HEK293 (cell line): ENCODE measurements at regions not wholly inside any gene's neighbourhood (a gene's known extent, or its start where the extent isn't known, plus 50 kb on each side); places are given as distances from the start of the nearest gene placed in this dataset.

Experiments
- CTCF ChIA-PET: fragments of 350-600 bp; formaldehyde crosslinking; extraction: SDS; loops from one replicate; lab custom pipeline; 2021; ENCODE audit warnings: antibody characterized with exemption; lab: Yijun Ruan, JAX
- POLR2A ChIA-PET: fragments of 300-600 bp; formaldehyde crosslinking; extraction: SDS; loops from one replicate; lab custom pipeline; 2020; ENCODE audit warnings: antibody characterized with exemption, inconsistent platforms; lab: Yijun Ruan, JAX
- H3K27ac ChIP-seq: fragments of 200-500 bp; sonication (Bioruptor generic); 2 replicates; pipeline ENCODE4 v1.5.1; 2014; ENCODE audit warnings: low read depth, low read length, control low read depth, inconsistent platforms; ENCODE audit errors: extremely low read depth
- H3K36me3 ChIP-seq, 2 experiments: fragments of 200-500 bp in 1 of 2; sonication (Bioruptor generic) in 1 of 2; 1 replicate in 1 of 2; 2 replicates in 1 of 2; pipeline ENCODE4 v1.5.1; 2014 to 2017; ENCODE audit warnings: inconsistent platforms in 2 of 2, low read length in 2 of 2; ENCODE audit not compliant: control insufficient read depth in 2 of 2, insufficient read depth in 1 of 2
- H3K4me1 ChIP-seq: fragments of 200-500 bp; sonication (Bioruptor generic); 2 replicates; pipeline ENCODE4 v1.5.1; 2014; ENCODE audit warnings: mild to moderate bottlenecking, low read length, inconsistent platforms; ENCODE audit not compliant: control insufficient read depth, insufficient read depth
- H3K4me3 ChIP-seq: 2 replicates; pipeline ENCODE4 v1.5.1; 2011; ENCODE audit warnings: low read depth, mild to moderate bottlenecking, control low read depth, low read length, moderate library complexity
- H3K9me3 ChIP-seq: fragments of 200-500 bp; sonication (Bioruptor generic); 2 replicates; pipeline ENCODE4 v1.5.1; 2014; ENCODE audit warnings: low read depth, low read length, inconsistent platforms; ENCODE audit not compliant: control insufficient read depth, insufficient read depth
- GLIS2 ChIP-seq: fragments of 450-650 bp; formaldehyde crosslinking; IDR thresholded peaks from 2 replicates; pipeline ENCODE4 v1.5.1; 2016; ENCODE audit warnings: missing biosample characterization, missing genetic modification characterization
- REPIN1 ChIP-seq: fragments of 450-650 bp; formaldehyde crosslinking; IDR thresholded peaks from 2 replicates; pipeline ENCODE4 v1.5.1; 2017; ENCODE audit warnings: missing biosample characterization, missing genetic modification characterization, low read depth
- SP2 ChIP-seq: fragments of 450-650 bp; formaldehyde crosslinking; IDR thresholded peaks from 2 replicates; pipeline ENCODE4 v1.5.1; 2016; ENCODE audit warnings: missing biosample characterization, missing genetic modification characterization
- TCF7L2 ChIP-seq: IDR thresholded peaks from 2 replicates; pipeline ENCODE4 v1.6.1; 2011; ENCODE audit warnings: low read depth, mild to moderate bottlenecking, inconsistent platforms, low read length, moderate library complexity, borderline replicate concordance
- YY2 ChIP-seq: fragments of 450-650 bp; formaldehyde crosslinking; IDR thresholded peaks from 2 replicates; pipeline ENCODE4 v1.5.1; 2016; ENCODE audit warnings: missing biosample characterization, missing genetic modification characterization
- ZBTB8A ChIP-seq: fragments of 450-650 bp; formaldehyde crosslinking; IDR thresholded peaks from 2 replicates; pipeline ENCODE4 v1.5.1; 2016; ENCODE audit warnings: missing biosample characterization, missing genetic modification characterization
- ZFP41 ChIP-seq: fragments of 450-650 bp; formaldehyde crosslinking; IDR thresholded peaks from 2 replicates; pipeline ENCODE4 v1.5.1; 2016; ENCODE audit warnings: missing biosample characterization, missing genetic modification characterization, borderline replicate concordance
- ZNF112 ChIP-seq: fragments of 450-650 bp; formaldehyde crosslinking; IDR thresholded peaks from 2 replicates; pipeline ENCODE4 v1.5.0; 2017; ENCODE audit warnings: missing biosample characterization, missing genetic modification characterization
- ZNF302 ChIP-seq: fragments of 450-650 bp; formaldehyde crosslinking; IDR thresholded peaks from 2 replicates; pipeline ENCODE4 v1.5.1; 2016; ENCODE audit warnings: missing biosample characterization, missing genetic modification characterization, low read depth
- ZNF366 ChIP-seq: fragments of 450-650 bp; formaldehyde crosslinking; conservative IDR thresholded peaks from 2 replicates; pipeline ENCODE4 v1.5.1; 2016; ENCODE audit warnings: missing biosample characterization, missing genetic modification characterization
- ZNF544 ChIP-seq: fragments of 450-650 bp; formaldehyde crosslinking; IDR thresholded peaks from 2 replicates; pipeline ENCODE4 v1.5.0; 2017; ENCODE audit warnings: missing biosample characterization, missing genetic modification characterization
- ZNF560 ChIP-seq: fragments of 450-650 bp; formaldehyde crosslinking; IDR thresholded peaks from 2 replicates; pipeline ENCODE4 v1.5.1; 2017; ENCODE audit warnings: missing biosample characterization, missing genetic modification characterization, borderline replicate concordance
- ZNF561 ChIP-seq: fragments of 450-650 bp; IDR thresholded peaks from 2 replicates; pipeline ENCODE4 v1.5.1; 2018; ENCODE audit warnings: missing biosample characterization, missing genetic modification characterization, borderline replicate concordance
- ZNF571 ChIP-seq: fragments of 450-650 bp; formaldehyde crosslinking; IDR thresholded peaks from 2 replicates; pipeline ENCODE4 v1.5.0; 2017; ENCODE audit warnings: missing biosample characterization, missing genetic modification characterization
- ZNF600 ChIP-seq: fragments of 450-650 bp; formaldehyde crosslinking; IDR thresholded peaks from 2 replicates; pipeline ENCODE4 v1.5.1; 2016; ENCODE audit warnings: missing biosample characterization, missing genetic modification characterization
- ZNF660 ChIP-seq: fragments of 450-650 bp; IDR thresholded peaks from 2 replicates; pipeline ENCODE4 v1.5.1; 2018; ENCODE audit warnings: missing biosample characterization, mild to moderate bottlenecking, missing genetic modification characterization
- ZNF76 ChIP-seq: fragments of 450-650 bp; formaldehyde crosslinking; IDR thresholded peaks from 2 replicates; pipeline ENCODE4; 2016; ENCODE audit warnings: low read depth, missing biosample characterization, missing genetic modification characterization, borderline replicate concordance
- ZNF830 ChIP-seq: fragments of 450-650 bp; IDR thresholded peaks from 2 replicates; pipeline ENCODE4 v1.5.0; 2018; ENCODE audit warnings: missing biosample characterization, missing genetic modification characterization, low read depth, mild to moderate bottlenecking, moderate library complexity
- TF ChIP-seq, protein P1 (sequence below): fragments of 450-650 bp; formaldehyde crosslinking; IDR thresholded peaks from 2 replicates; pipeline ENCODE4 v1.5.1; 2017; ENCODE audit warnings: missing biosample characterization, missing genetic modification characterization
- TF ChIP-seq, protein P2 (sequence below): fragments of 450-650 bp; formaldehyde crosslinking; IDR thresholded peaks from 2 replicates; pipeline ENCODE4 v1.5.1; 2017; ENCODE audit warnings: missing biosample characterization, missing genetic modification characterization
- TF ChIP-seq, protein P3 (sequence below): fragments of 450-650 bp; formaldehyde crosslinking; IDR thresholded peaks from 2 replicates; pipeline ENCODE4 v1.5.1; 2016; ENCODE audit warnings: missing biosample characterization, missing genetic modification characterization
- TF ChIP-seq, protein P4 (sequence below): fragments of 450-650 bp; formaldehyde crosslinking; IDR thresholded peaks from 2 replicates; pipeline ENCODE4 v1.5.1; 2016; ENCODE audit warnings: missing biosample characterization, missing genetic modification characterization
- TF ChIP-seq, protein P5 (sequence below): fragments of 450-650 bp; formaldehyde crosslinking; IDR thresholded peaks from 2 replicates; pipeline ENCODE4 v1.5.1; 2016; ENCODE audit warnings: missing biosample characterization, missing genetic modification characterization
- TF ChIP-seq, protein P6 (sequence below): fragments of 450-650 bp; formaldehyde crosslinking; IDR thresholded peaks from 2 replicates; pipeline ENCODE4 v1.5.1; 2016; ENCODE audit warnings: missing biosample characterization, missing genetic modification characterization

DNA sequence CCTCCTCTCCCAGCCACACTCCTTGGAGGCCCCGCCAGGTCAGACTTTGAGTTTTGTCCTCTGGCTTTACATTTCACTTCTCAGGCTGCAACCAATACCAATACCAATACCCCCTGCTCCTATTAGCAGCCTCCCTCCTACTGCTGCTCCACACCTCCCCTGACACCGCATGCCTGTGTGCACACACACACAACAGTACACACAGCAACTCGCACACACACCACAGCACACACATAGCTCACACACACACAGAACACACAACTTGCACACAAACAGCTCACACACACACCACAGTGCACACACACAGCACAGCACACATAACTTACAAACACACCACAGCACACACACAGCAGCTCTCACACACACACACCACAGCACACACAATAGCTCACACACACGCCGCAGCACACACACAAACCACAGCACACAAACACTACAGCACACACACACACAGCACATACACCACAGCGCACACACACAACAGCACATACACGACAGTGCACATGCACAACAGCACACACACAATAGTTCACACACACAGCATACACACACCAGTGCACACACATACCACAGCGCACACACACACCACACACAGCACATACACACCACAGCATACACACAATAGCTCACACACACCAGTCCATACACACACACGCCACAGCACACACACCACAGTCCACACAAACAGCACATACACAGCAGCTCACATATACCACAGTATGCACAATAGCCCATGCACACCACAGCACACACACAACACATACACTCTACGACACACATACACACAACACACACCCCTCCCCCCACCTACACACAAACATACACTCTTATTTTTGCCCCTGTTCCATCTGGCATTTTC lies 204.7 kb downstream of the UACA start (continued):
- TF ChIP-seq, protein P1, sequence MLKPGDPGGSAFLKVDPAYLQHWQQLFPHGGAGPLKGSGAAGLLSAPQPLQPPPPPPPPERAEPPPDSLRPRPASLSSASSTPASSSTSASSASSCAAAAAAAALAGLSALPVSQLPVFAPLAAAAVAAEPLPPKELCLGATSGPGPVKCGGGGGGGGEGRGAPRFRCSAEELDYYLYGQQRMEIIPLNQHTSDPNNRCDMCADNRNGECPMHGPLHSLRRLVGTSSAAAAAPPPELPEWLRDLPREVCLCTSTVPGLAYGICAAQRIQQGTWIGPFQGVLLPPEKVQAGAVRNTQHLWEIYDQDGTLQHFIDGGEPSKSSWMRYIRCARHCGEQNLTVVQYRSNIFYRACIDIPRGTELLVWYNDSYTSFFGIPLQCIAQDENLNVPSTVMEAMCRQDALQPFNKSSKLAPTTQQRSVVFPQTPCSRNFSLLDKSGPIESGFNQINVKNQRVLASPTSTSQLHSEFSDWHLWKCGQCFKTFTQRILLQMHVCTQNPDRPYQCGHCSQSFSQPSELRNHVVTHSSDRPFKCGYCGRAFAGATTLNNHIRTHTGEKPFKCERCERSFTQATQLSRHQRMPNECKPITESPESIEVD: no peak
- TF ChIP-seq SP2 (tag by site-specific recombination): no peak
- TF ChIP-seq ZNF544 (tag by site-specific recombination): 0 out of 2 replicates have a peak, but pooled peaks have one; percentile 5
- peak; percentile 94 for TF ChIP-seq ZNF571
- no peak for TF ChIP-seq ZNF561
- TF ChIP-seq YY2: 0 out of 2 replicates have a peak, but pooled peaks have one; percentile 56
- no peak for TF ChIP-seq ZNF76 (tag by site-specific recombination)
- TF ChIP-seq, protein P2, sequence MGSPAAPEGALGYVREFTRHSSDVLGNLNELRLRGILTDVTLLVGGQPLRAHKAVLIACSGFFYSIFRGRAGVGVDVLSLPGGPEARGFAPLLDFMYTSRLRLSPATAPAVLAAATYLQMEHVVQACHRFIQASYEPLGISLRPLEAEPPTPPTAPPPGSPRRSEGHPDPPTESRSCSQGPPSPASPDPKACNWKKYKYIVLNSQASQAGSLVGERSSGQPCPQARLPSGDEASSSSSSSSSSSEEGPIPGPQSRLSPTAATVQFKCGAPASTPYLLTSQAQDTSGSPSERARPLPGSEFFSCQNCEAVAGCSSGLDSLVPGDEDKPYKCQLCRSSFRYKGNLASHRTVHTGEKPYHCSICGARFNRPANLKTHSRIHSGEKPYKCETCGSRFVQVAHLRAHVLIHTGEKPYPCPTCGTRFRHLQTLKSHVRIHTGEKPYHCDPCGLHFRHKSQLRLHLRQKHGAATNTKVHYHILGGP (tag by site-specific recombination): no peak
- TF ChIP-seq ZNF830 (tag by site-specific recombination): no peak
- TF ChIP-seq ZNF112 (tag by site-specific recombination): no peak
- TF ChIP-seq ZNF600 (tag by site-specific recombination): no peak
- no peak for TF ChIP-seq ZBTB8A (tag by site-specific recombination)
- TF ChIP-seq ZNF302 (tag by site-specific recombination): no peak
- TF ChIP-seq, protein P3, sequence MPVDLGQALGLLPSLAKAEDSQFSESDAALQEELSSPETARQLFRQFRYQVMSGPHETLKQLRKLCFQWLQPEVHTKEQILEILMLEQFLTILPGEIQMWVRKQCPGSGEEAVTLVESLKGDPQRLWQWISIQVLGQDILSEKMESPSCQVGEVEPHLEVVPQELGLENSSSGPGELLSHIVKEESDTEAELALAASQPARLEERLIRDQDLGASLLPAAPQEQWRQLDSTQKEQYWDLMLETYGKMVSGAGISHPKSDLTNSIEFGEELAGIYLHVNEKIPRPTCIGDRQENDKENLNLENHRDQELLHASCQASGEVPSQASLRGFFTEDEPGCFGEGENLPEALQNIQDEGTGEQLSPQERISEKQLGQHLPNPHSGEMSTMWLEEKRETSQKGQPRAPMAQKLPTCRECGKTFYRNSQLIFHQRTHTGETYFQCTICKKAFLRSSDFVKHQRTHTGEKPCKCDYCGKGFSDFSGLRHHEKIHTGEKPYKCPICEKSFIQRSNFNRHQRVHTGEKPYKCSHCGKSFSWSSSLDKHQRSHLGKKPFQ: peak; percentile 47; the same call in 1 of the 2 replicates
- TF ChIP-seq REPIN1: no peak
- TF ChIP-seq, all 188 proteins: peak for 16

DNA sequence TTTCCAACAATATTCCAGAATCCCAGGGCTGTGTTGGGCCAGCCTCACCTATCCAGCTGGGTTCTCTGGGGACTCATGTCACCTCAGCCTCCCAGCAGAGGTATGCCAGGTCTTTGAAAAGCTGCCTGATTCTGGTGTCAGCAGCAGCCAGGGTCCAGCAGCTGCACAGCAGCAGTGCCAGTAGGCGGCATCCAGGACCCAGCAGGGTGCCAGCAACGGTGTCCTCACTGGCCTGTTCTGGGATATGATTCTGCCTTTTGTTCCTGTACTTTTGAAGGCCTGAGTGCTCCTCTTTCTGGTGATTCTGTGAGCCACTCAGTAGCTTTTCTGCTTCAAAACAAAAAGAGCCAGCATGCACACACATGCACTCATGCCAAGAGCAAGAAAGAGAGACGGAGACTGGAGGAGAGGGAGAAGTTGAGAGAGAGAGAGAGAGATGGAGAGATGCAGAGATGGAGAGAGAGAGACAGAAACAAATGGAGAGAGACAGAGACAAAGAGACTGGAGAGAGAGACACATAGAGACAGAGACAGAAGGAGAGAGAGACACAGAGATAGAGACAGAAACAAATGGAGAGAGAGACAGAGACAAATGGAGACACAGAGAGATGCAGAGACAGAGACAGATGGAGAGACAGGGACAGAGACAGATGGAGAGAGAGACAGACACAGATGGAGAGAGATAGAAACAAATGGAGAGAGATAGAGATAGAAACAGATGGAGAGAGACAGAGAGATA lies 205.7 kb downstream of the UACA start:
- Histone ChIP-seq H3K27ac (no peak overlapping the region), H3K4me3 (no peak overlapping the region), H3K9me3 (no peaks in the 10 kb centered on the region), H3K36me3 (no peaks in the 10 kb centered on the region), H3K4me1 (no peaks in the 10 kb centered on the region)
- POLR2A ChIA-PET: no interaction called here
- CTCF ChIA-PET: interaction anchor here (0.6 to 0.7 kb wide), 2 partner anchors 10 to 364 kb away, joined by 3 read pairs; no protein-coding TSS in a partner anchor
- TF ChIP-seq TCF7L2 (no peak), ZFP41 (tag by site-specific recombination) (no peak), ZNF366 (tag by site-specific recombination) (peak; percentile 88), ZBTB8A (tag by site-specific recombination) (no peak), GLIS2 (tag by site-specific recombination) (no peak), ZNF660 (tag by site-specific recombination) (no peak), ZNF560 (tag by site-specific recombination) (no peak)
- TF ChIP-seq, protein P4, sequence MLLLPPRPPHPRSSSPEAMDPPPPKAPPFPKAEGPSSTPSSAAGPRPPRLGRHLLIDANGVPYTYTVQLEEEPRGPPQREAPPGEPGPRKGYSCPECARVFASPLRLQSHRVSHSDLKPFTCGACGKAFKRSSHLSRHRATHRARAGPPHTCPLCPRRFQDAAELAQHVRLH (tag by site-specific recombination): no peak
- TF ChIP-seq, protein P5, sequence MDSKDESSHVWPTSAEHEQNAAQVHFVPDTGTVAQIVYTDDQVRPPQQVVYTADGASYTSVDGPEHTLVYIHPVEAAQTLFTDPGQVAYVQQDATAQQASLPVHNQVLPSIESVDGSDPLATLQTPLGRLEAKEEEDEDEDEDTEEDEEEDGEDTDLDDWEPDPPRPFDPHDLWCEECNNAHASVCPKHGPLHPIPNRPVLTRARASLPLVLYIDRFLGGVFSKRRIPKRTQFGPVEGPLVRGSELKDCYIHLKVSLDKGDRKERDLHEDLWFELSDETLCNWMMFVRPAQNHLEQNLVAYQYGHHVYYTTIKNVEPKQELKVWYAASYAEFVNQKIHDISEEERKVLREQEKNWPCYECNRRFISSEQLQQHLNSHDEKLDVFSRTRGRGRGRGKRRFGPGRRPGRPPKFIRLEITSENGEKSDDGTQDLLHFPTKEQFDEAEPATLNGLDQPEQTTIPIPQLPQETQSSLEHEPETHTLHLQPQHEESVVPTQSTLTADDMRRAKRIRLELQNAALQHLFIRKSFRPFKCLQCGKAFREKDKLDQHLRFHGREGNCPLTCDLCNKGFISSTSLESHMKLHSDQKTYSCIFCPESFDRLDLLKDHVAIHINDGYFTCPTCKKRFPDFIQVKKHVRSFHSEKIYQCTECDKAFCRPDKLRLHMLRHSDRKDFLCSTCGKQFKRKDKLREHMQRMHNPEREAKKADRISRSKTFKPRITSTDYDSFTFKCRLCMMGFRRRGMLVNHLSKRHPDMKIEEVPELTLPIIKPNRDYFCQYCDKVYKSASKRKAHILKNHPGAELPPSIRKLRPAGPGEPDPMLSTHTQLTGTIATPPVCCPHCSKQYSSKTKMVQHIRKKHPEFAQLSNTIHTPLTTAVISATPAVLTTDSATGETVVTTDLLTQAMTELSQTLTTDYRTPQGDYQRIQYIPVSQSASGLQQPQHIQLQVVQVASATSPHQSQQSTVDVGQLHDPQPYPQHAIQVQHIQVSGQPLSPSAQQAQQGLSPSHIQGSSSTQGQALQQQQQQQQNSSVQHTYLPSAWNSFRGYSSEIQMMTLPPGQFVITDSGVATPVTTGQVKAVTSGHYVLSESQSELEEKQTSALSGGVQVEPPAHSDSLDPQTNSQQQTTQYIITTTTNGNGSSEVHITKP (tag by site-specific recombination): no peak
- TF ChIP-seq, protein P6, sequence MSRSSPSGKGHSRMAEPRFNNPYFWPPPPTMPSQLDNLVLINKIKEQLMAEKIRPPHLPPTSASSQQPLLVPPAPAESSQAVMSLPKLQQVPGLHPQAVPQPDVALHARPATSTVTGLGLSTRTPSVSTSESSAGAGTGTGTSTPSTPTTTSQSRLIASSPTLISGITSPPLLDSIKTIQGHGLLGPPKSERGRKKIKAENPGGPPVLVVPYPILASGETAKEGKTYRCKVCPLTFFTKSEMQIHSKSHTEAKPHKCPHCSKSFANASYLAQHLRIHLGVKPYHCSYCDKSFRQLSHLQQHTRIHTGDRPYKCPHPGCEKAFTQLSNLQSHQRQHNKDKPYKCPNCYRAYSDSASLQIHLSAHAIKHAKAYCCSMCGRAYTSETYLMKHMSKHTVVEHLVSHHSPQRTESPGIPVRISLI (tag by site-specific recombination): no peak
